ENCODE measurements at regions not wholly inside any gene's neighbourhood (a gene's known extent, or its start where the extent isn't known, plus 50 kb on each side); places are given as distances from the start of the nearest gene placed in this dataset.

DNA sequence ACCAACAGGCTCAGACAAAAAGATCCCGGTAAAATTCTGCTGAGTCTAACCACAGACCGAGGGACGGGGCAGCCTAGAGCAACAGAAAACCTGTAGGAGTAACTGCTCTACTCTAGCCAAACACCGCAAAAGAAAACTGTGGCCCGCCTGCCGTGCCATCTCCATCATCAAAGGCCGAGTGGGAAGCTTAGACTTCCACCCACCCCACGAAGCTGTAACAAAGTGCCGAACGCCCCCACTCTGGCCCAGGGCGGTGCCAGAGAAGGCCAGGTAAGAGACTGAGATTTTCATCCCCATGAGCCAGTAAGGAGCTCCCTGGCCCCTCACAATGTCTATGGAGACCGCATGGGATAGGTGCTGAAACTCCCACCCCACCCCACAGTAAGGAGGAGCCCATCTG lies 231.9 kb upstream of the COX10 start:
- Histone ChIP-seq H3K27me3 (ENCODE audit: insufficient read depth, low read depth, low read length) (no peaks in the 10 kb centered on the region), H3K9me2 (ENCODE audit: insufficient read depth, low read length) (no peaks in the 10 kb centered on the region), H3K4me3 (ENCODE audit: low read length) (no peak overlapping the region), H3K79me2 (replicated peaks; ENCODE audit: insufficient read depth, low read length) (no peaks in the 10 kb centered on the region), H4K20me1 (ENCODE audit: insufficient read depth) (no peaks in the 10 kb centered on the region), H3F3A (ENCODE audit: insufficient read depth, low read length, poor library complexity, severe bottlenecking) (no peaks in the 10 kb centered on the region), H3K36me3 (ENCODE audit: insufficient read depth, low read length) (no peaks in the 10 kb centered on the region), H3K4me2 (ENCODE audit: low read length) (no peak overlapping the region), H2AFZ (ENCODE audit: low read depth, low read length) (no peak overlapping the region), H3K27ac (ENCODE audit: low read length) (no peak overlapping the region), H3K9me3 (ENCODE audit: low read length) (no peaks in the 10 kb centered on the region), H3K9ac (ENCODE audit: low read length) (no peak overlapping the region)
- no peak for TF ChIP-seq EZH2 (IDR thresholded peaks at IDR 0.05; ENCODE audit: borderline replicate concordance, insufficient read depth, low read length, poor library complexity, severe bottlenecking)
- TF ChIP-seq, protein P1, sequence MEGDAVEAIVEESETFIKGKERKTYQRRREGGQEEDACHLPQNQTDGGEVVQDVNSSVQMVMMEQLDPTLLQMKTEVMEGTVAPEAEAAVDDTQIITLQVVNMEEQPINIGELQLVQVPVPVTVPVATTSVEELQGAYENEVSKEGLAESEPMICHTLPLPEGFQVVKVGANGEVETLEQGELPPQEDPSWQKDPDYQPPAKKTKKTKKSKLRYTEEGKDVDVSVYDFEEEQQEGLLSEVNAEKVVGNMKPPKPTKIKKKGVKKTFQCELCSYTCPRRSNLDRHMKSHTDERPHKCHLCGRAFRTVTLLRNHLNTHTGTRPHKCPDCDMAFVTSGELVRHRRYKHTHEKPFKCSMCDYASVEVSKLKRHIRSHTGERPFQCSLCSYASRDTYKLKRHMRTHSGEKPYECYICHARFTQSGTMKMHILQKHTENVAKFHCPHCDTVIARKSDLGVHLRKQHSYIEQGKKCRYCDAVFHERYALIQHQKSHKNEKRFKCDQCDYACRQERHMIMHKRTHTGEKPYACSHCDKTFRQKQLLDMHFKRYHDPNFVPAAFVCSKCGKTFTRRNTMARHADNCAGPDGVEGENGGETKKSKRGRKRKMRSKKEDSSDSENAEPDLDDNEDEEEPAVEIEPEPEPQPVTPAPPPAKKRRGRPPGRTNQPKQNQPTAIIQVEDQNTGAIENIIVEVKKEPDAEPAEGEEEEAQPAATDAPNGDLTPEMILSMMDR (IDR thresholded peaks at IDR 0.05; ENCODE audit: poor library complexity, severe bottlenecking) = no peak
- TF ChIP-seq, protein P2, sequence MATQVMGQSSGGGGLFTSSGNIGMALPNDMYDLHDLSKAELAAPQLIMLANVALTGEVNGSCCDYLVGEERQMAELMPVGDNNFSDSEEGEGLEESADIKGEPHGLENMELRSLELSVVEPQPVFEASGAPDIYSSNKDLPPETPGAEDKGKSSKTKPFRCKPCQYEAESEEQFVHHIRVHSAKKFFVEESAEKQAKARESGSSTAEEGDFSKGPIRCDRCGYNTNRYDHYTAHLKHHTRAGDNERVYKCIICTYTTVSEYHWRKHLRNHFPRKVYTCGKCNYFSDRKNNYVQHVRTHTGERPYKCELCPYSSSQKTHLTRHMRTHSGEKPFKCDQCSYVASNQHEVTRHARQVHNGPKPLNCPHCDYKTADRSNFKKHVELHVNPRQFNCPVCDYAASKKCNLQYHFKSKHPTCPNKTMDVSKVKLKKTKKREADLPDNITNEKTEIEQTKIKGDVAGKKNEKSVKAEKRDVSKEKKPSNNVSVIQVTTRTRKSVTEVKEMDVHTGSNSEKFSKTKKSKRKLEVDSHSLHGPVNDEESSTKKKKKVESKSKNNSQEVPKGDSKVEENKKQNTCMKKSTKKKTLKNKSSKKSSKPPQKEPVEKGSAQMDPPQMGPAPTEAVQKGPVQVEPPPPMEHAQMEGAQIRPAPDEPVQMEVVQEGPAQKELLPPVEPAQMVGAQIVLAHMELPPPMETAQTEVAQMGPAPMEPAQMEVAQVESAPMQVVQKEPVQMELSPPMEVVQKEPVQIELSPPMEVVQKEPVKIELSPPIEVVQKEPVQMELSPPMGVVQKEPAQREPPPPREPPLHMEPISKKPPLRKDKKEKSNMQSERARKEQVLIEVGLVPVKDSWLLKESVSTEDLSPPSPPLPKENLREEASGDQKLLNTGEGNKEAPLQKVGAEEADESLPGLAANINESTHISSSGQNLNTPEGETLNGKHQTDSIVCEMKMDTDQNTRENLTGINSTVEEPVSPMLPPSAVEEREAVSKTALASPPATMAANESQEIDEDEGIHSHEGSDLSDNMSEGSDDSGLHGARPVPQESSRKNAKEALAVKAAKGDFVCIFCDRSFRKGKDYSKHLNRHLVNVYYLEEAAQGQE (IDR thresholded peaks at IDR 0.05; ENCODE audit: borderline replicate concordance) = no peak
- no peak for TF ChIP-seq TAF1 (IDR thresholded peaks at IDR 0.05; ENCODE audit: low read depth)
- no peak for TF ChIP-seq RAD21 (conservative IDR thresholded peaks at IDR 0.05)
- TF ChIP-seq POLR2AphosphoS5 (IDR thresholded peaks at IDR 0.05) = no peak
- no peak for TF ChIP-seq EP300 (conservative IDR thresholded peaks at IDR 0.05; ENCODE audit: poor library complexity, severe bottlenecking)
- TF ChIP-seq SMC3 (conservative IDR thresholded peaks at IDR 0.05; ENCODE audit: poor library complexity) = no peak
- no peak for TF ChIP-seq MXI1 (conservative IDR thresholded peaks at IDR 0.05; ENCODE audit: poor library complexity, severe bottlenecking)

DNA sequence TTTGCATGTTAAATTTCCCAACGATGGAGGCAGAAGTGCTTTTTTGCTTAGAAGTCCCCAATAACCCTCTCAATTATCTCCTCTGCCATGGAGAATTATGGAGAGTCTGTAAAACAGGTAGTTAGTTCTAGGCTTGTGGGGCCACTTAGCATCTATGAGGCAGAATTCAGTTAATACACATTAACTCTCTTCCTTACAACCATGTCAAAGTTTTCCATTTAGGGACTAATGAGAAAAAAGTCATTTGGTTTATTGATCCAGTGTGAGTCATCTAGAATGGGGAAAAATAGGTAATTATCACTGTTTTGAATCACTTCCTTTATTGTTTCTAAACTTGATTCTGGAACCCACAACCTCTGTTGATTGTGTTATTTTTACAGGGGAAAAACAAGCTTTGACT lies 229.1 kb upstream of the COX10 start:
- TF ChIP-seq RAD21 (conservative IDR thresholded peaks at IDR 0.05) (no peak), SMC3 (conservative IDR thresholded peaks at IDR 0.05; ENCODE audit: poor library complexity) (no peak), MXI1 (conservative IDR thresholded peaks at IDR 0.05; ENCODE audit: poor library complexity, severe bottlenecking) (no peak), TAF1 (IDR thresholded peaks at IDR 0.05; ENCODE audit: low read depth) (no peak), POLR2AphosphoS5 (IDR thresholded peaks at IDR 0.05) (no peak), EP300 (conservative IDR thresholded peaks at IDR 0.05; ENCODE audit: poor library complexity, severe bottlenecking) (no peak), EZH2 (IDR thresholded peaks at IDR 0.05; ENCODE audit: borderline replicate concordance, insufficient read depth, low read length, poor library complexity, severe bottlenecking) (no peak)
- TF ChIP-seq, protein P2 (IDR thresholded peaks at IDR 0.05; ENCODE audit: borderline replicate concordance) = no peak
- TF ChIP-seq, protein P1 (IDR thresholded peaks at IDR 0.05; ENCODE audit: poor library complexity, severe bottlenecking) = no peak
- H3K27me3 ChIP-seq (ENCODE audit: insufficient read depth, low read depth, low read length) = no peaks in the 10 kb centered on the region
- no peaks in the 10 kb centered on the region for H3K9me2 ChIP-seq (ENCODE audit: insufficient read depth, low read length)
- no peak overlapping the region for H3K4me3 ChIP-seq (ENCODE audit: low read length)
- no peaks in the 10 kb centered on the region for H3K9me3 ChIP-seq (ENCODE audit: low read length)
- no peaks in the 10 kb centered on the region for H3K79me2 ChIP-seq (replicated peaks; ENCODE audit: insufficient read depth, low read length)
- H3K27ac ChIP-seq (ENCODE audit: low read length) = no peak overlapping the region
- no peaks in the 10 kb centered on the region for H3K36me3 ChIP-seq (ENCODE audit: insufficient read depth, low read length)
- no peak overlapping the region for H3K9ac ChIP-seq (ENCODE audit: low read length)
- H2AFZ ChIP-seq (ENCODE audit: low read depth, low read length) = no peak overlapping the region
- H3K4me2 ChIP-seq (ENCODE audit: low read length) = no peak overlapping the region
- no peaks in the 10 kb centered on the region for H3F3A ChIP-seq (ENCODE audit: insufficient read depth, low read length, poor library complexity, severe bottlenecking)
- H4K20me1 ChIP-seq (ENCODE audit: insufficient read depth) = no peaks in the 10 kb centered on the region
